Activated CD4-positive, alpha-beta T cell treated with anti-CD3 and anti-CD28 coated beads, Interleukin-2, amount 50 U/mL, for 1 hour (primary cell): ENCODE measurements at regions not wholly inside any gene's neighbourhood (a gene's known extent, or its start where the extent isn't known, plus 50 kb on each side); places are given as distances from the start of the nearest gene placed in this dataset.
"Not testable (repeated sequence)": the region's sequence is repeated elsewhere in the genome, so short reads cannot be mapped to it uniquely, and the experiment has no call there.

Experiments used
- DNase-seq: peaks from one replicate; pipeline ENCODE4 v3.0.0-alpha.2; 2020

DNA sequence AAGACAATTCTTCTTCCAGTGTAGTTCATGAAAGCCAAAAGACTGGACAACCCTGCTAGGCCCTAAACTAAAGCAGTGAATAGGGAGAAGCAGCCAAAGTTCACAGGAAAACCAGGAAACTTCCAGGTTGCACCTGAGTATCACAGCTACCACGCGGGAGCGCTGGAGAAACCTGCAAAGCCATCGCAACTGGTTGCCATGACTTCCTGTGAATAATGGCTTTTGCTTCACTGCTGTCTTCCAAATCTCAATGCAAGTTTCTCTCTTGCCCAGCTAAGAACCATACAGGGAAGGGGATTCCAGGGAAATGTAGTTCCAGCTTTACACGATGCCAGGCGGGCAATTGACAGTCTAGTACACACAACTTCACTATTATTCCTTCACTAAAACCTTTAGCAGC lies 114.1 kb downstream of the GXYLT1 start:
- no peak for DNase-seq

DNA sequence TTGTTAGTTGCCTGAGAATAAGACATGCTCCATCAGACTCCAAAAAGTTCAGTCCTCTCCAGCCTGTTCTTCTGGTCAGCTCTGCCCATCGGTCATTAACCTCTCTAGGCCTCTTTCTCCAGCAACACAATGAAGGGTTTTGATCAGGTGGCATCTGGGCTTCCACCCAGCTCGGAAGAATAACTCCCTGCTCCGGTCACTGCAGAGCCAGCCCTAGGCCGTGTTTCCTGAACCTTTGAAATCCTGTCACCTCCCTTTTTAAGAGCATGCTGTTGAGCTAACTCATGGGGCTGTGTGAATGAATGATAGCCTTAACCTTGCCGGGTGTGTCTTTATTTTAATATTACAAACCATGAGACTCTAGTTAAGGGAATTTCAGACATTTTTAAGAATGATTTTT lies 117.1 kb downstream of the GXYLT1 start:
- DNase-seq: no peak

DNA sequence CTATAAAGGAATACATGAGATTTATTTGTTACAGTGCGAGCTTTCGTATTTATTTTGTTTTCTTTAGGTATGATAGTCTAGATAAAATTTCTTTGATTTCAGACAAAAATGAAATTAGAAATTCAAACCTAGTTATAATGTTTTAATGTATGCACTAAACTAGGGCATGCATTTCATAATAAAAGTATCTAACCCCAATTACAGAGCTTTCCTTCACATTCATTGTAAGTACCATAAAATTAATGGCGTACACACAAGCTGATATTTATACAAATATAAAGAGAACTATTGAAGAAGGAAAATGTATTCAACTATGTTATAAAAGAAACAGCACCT lies 120.2 kb downstream of the GXYLT1 start:
- no peak for DNase-seq

DNA sequence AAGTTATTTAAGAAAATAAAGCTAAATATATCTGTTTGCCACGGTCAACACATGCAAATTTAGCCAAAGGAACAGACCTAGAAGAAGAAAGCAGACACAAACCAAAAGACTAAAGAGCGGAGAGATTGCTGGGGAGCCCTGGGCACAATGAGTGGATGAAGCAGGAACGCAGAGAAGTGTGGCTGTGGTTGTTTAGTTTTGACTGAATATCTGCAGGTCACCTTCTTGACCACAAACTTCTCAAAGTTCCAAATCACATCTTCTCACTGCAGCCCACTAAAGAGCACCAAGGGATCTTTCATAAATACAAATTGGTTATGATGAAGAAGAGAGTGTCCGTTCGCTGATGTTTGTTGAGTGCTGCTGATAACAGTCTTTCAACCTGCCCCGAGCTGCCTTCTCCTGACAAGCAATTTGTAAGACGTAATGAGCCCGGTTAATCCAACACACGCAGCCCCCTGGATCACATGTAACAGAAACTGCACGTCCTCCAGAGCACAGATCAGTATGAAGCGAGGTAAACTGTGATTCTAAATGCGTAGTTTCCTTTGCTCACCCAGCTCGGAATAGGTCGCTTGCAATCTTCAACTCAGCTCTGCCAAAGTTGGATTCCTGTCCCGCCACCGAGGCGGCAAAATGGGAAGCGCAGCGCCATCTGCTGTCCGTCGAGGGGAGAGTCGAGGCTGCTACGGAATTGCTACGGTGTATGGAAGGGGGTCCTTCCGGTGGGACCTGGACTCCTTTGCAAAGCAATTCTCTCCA lies 120.8 kb downstream of the GXYLT1 start:
- peak; percentile 65 for DNase-seq

DNA sequence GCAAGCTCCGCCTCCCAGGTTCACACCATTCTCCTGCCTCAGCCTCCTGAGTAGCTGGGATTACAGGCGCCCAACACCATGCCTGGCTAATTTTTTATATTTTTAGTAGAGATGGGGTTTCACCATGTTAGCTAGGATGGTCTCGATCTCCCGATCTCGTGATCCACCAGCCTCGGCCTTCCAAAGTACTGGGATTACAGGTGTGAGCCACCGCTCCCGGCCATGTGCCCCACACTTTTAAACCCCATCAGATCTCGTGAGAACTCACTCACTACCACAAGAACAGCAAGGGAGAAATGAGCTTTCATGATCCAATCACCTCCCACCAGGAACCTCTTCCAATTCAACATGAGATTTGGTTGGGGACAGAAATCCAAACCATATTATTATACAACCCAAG lies 122.7 kb downstream of the GXYLT1 start:
- not testable (repeated sequence) for DNase-seq

DNA sequence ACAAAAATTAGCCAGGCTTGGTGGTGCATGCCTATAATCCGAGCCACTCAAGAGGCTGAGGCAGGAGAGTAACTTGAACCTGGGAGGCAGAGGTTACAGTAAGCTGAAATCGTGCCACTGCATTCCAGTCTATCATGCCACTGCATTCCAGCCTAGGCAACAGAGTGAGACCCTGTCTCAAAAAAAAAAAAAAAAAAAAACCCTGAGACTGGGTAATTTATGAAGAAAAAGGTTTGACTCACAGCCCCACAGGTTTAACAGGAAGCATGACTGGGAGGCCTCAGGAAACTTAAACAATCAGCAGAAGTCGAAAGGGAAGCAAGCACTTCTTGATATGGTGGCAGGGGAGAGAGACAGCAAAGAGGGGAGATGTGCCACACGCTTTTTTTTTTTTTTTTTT lies 123.2 kb downstream of the GXYLT1 start:
- DNase-seq: no peak

DNA sequence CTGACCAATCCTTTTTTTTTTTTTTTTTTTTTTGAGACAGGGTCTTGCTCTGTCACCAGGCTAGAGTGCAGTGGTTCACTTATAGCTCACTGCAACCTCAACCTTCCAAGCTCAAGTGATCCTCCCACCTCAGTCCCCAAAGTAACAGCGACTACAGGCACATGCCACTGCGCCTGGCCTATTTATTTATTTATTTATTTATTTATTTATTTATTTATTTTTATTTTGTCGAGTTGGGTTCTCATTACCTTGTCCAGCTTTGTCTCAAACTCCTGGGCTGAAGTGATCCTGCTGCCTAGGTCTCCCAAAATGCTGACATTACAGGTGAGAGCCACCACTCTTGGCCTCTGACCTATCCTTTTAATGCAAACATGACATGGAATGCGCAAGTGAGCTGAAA lies 124.4 kb downstream of the GXYLT1 start:
- DNase-seq: no peak

DNA sequence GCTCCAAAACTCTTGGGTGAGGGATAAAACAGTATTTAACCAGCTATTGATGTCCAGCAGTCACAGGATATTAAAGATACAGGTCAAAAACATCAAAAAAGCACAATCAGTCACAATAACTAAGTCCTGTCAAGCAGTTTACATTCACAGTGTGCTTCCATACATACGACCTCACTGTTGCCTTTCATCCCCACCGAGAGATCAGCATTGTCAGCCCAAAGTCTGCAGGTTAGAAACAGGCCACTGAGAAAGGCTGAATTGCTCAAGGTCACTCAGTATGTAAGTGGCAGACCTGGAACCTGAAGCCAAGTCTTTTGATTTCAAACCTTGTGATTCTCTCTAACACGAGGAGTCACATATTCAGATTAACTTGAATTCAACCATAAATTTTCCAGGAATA lies 124.9 kb downstream of the GXYLT1 start:
- no peak for DNase-seq

DNA sequence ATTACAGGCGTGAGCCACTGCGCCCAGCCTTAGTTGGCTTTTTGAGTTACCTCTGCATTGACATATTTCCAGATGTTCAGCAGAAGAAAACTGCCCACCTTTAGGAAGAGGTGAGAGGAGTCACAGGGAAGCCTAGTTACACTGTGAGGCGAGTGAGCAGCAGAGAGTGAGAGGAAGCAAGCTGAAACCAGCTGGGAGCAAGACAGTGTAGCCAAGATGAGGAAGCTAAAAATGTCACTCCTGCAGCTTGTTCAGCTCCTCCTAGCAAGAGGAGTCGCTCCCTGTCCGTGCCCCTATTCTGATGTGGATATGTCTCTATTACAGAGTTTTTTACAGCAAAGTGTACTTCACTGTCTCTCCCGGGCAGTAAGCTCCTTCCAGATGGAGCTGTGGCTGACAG lies 127.6 kb downstream of the GXYLT1 start:
- DNase-seq: no peak

DNA sequence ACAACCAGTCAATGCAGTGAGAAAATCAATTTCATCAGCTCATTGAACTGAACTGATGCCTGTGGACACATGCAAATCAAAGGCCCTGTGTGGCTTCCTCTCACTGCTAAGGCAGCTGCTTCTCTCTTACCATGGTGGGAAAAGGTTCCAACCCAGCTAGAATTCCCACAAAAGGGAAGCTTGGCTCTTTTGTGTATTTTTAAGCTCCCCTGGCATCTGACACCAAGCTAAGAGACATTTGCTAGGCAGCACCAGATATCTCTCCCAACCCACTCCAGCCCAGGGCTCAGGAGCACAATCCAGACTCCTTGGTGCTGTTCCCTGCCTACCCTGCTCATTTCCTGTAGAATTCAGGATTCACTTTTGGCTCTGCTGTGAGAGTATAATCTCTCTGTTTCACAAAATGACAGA lies 129.6 kb downstream of the GXYLT1 start:
- no peak for DNase-seq

DNA sequence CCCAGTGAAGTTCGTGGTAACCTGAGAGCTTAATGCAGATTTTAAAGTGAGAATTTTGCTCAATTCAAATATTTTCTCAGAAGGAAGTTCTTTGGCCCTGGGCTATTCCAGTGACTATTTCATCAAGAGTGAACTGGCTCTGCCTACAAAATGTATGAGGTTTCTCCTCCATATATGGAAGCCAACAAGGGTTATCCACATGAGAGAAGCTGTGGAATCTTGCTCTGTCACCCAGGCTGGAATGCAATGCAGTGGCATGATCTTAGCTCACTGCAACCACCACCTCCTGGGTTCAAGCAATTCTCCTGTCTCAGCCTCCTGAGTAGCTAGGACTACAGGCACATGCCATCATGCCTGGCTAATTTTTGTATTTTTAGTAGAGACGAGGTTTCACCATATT lies 132.2 kb downstream of the GXYLT1 start:
- DNase-seq: not testable (repeated sequence)

DNA sequence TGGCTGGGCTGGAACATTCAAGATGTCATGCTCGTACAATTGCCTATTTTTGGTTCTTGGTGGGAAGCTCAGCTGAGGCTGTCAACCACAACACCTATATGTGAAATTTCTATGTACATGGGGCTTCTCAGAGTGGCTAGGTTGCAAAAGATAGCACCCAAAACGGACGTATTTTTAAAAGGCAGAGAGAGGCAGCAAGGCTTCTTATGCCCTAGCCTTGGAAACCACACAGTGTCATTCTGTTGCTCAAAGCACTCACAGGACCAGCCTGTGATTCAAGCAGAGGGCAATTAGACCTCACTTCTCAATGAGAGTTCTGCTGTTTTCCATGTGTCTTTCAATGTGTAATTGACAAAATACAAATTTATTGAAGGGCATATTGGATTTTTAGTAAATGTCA lies 134.0 kb downstream of the GXYLT1 start:
- no peak for DNase-seq

DNA sequence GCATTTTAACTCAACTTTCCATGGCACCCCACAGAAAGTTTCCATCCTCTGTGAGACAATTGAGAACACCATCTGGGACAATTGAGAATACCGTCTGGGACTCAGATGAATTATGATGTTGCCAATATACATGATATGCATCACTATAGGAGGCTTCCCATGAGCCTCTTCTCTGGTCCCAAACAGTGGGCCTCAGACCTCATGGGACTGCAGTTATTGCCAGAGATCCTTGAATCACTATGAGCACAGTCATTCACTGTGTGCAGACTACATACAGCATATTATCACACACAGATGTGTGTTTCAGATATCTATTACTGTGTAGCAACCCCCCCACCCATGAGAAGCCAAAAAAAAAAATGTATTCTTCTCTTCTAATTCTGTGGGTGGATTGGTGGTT lies 134.4 kb downstream of the GXYLT1 start:
- DNase-seq: no peak

DNA sequence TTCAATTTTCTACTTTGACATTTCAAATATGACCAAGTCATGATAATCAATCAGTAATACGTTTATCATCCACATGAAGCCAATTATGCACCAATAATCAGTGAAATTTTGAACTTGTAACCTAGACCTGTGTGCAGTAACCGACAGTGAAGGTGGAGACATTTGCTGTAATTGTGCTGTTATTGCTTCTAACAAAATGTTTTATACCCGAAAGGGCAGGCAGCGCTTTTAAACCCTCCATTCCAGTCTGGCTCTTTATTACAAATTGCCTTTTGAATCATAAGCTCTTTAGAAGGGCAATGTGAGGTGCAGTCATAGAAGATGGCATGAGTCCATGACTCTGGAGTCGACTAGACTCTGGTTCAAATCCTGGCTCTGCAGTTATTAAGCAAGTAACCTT lies 135.7 kb downstream of the GXYLT1 start:
- DNase-seq: no peak

DNA sequence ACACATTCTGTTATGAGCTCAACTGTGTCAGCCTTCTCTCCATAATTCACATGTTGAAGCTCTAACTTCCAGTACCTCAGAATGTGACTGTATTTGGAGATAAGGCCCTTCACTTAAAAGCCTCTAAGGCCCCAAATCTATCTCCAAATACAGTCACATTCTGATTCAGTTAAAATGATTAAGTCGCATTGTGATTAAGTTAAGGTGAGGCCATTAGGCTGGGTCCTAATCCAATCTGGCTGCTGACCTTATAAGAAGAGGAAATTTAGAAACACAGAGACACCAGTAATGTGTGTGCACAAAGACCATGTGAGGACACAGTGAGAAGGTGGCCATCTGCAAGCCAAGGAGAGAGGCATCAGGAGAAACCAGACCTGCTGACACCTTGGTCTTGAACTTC lies 141.6 kb downstream of the GXYLT1 start:
- no peak for DNase-seq

DNA sequence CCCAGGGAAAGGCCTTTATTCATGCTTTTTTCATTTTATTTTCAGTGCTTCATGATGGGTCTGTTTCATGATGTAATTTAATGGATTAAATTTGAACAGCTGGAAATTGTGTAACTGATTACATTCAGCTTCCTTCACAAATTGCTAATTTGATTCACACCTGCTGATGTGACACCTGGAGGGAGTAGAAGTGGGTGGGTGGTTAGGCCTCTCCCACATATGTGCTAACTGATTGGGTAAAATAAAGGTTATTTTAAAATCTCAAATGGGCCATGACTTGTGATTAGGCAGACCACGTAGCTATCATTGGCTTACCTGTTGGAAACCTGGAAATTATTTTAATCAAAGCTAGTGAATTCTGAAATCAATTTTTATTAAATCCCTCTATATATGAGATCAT lies 142.1 kb downstream of the GXYLT1 start:
- no peak for DNase-seq

DNA sequence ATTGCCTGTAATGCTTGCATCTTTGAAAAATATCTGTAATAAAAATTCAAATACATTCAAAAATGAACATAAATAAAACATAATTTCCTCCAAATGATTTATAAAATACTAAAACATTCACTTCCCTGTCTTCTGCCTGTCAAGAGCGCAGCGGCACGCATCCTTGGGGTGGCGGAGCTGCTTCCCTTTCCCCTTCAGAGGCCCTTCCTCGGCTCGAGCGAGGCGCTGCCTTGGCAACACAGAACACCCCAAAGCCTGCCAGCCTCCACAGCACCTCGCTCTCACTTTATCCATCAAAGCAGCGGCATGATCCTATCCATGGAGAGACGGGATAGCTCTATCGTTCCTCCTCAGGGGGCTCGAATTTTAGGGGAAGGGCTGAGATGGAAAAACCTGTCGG lies 146.2 kb downstream of the GXYLT1 start:
- DNase-seq: no peak

DNA sequence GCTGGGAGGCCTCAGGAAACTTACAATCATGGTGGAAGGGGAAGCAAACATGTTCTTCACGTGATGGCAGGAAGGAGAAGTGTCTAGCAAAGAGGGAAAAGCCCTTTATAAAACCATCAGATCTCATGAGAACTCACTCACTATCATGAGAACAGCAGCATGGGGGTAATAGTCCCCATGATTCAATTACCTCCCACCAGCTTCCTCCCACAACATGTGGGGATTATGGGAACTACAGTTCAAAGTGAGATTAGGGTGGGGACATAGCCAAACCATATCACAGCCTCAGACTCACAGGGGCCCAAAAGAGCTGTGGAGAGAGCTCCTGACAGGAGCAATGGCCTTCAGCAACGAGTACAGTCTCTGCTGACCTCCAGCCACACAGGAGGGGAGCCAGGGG lies 151.4 kb downstream of the GXYLT1 start:
- no peak for DNase-seq

DNA sequence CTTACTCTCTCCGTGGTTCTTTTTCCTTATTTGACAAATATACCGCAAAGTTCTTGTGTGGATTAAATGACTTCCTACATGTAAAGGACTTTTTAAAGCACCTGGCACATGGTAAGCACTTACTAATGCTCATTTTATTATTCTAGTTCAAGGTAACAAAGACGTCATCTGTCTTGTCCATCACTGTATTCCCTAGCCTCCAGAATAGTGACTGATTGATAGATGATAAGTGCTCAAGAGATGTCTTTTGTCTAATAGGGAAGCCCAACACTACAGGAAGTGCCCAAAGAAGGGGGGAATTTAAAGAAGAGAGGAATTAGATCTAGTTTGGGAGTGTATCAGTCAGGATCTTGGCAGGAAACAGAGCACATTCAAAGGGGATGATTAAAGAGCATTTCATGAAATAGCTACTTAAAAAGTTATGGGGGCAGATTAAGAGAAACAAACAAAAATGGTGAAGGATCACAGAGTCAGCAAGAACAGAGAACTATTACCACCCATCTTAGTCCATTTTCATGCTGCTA lies 151.9 kb downstream of the GXYLT1 start:
- DNase-seq: no peak

DNA sequence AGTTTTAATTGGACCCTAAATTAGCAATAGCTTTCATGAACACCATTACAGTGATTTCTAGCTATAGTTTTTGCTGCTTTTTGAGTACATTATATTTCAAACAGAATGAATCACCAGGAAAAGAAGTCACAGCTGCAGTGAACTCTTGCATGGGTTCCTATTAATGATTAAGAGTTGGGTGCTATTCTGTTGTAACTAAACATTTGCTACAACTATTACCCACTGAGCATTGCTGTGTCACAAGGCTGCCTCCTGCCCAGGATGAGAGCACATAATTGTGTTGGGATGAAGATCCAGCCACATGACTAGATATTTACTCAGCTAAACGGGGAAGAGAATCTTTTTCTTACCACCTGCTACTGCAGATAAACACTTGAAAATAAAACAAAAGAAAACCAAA lies 152.7 kb downstream of the GXYLT1 start:
- no peak for DNase-seq

DNA sequence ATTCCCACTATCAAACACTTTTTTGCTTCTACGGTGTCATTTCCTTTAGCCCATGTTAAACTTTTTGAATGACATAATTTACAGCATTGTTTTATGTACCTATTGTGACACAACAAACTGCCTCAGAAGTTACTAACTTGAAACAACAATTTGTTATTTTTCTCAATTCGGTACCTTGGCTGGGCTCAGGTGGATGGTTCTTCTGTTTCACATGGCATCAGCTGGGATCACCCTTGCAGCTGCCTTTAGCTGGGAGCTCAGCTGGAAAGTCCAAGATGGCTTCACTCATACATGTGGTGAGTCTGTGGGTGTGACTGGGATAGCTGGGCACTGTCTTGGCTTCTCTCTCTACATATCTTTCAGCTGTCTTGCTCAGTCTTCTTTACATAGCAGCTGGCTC lies 156.0 kb downstream of the GXYLT1 start:
- DNase-seq: no peak

DNA sequence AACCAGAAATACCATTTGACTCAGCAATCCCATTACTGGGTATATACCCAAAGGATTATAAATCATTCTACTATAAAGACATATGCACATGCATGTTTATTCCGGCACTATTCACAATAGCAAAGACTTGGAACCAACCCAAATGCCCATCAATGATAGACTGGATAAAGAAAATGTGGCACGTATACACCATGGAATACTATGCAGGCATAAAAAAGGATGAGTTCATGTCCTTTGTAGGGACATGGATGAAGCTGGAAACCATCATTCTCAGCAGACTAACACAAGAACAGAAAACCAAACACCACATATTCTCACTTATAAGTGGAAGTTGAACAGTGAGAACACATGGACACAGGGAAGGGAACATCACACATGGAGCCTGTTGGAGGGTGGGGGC lies 158.2 kb downstream of the GXYLT1 start:
- DNase-seq: not testable (repeated sequence)

DNA sequence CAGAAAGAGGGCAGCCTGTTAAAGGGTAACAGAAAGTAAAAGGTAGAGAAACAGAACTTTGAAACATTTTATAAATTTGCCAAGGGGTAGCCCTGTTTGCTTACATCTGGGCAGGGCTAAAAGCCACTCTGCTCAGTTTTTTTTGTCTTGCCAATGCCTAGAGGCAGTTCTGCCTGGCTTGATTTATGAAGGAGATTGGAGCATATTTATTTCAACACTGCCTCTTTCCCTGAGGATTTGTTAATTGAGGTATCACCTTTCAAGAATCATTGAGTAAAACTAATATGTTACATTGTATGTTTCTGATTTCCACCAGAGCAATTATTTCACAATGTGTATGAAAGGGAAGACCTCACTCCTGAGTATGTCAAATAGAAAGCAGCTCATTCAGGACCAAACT lies 160.8 kb downstream of the GXYLT1 start:
- DNase-seq: no peak

DNA sequence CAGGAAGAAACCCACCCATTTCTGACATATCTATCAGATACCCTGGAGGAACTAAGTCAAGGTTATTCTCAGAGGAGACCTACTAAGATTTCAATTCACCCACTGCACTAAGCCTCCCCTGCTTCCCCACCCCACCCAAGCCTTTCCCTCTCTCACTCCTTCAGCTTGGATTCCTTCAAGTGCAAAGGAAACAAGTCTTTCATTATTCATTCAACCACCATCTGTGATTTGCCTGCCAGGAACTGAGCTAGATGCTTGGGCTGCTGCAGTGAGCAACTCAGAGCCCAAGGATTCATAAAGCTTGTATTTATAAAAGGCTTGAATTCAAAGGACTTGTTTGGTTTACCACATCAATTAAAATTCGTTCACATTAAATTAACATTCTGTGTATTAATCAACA lies 161.3 kb downstream of the GXYLT1 start:
- no peak for DNase-seq

DNA sequence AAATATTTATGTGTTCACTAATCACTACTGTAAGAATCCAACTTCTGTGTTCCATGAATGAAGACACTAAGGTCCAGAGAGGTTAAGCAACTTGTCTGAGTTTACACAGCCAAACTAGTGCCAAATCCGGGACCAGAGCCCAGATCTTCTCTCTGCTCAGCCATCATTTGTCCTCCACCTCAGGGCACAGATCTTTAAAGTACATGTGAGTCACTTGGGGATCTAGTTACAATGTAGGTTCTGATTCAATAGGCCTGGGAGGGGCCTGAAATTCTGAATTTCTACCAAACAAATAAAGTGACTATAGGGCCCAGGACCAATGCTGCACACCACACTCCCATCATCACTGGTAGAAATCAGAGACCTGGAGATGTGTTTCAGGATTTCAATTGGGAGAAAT lies 162.9 kb downstream of the GXYLT1 start:
- no peak for DNase-seq
